Skin of body (tissue), 1 donor: ENCODE measurements at regions not wholly inside any gene's neighbourhood (a gene's known extent, or its start where the extent isn't known, plus 50 kb on each side); places are given as distances from the start of the nearest gene placed in this dataset. TPM values are rescaled to one million over a fixed set of nuclear protein-coding genes. Genes with fewer than 3 reads are reported as not detected.

Experiments
- small RNA-seq: library from RNA; depleted of rRNA; stranded (forward); fragments of <200 nt; gene quantifications from one replicate; pipeline ENCODE3, GENCODE V24; 2014; ENCODE audit warnings: low replicate concordance

Small RNAs in the stretch of these regions (small RNA-seq; reads per million reads assigned to genes)
- not detected for gene AL389895.1
